Left ventricle myocardium inferior (tissue), 1 donor: ENCODE measurements at regions not wholly inside any gene's neighbourhood (a gene's known extent, or its start where the extent isn't known, plus 50 kb on each side); places are given as distances from the start of the nearest gene placed in this dataset.
"Not testable (repeated sequence)": the region's sequence is repeated elsewhere in the genome, so short reads cannot be mapped to it uniquely, and the experiment has no call there.

Experiments used
- DNase-seq: peaks from one replicate; pipeline ENCODE4 v3.0.0-alpha.2; 2020
- H3K27ac ChIP-seq: fragments of 200-600 bp; replicated peaks from 2 replicates; pipeline ENCODE4 v1.8.0; 2021
- H3K27me3 ChIP-seq: fragments of 200-600 bp; 2 replicates; pipeline ENCODE4 v1.8.0; 2021; ENCODE audit warnings: low read depth
- H3K36me3 ChIP-seq: fragments of 200-600 bp; 2 replicates; pipeline ENCODE4 v1.8.0; 2021
- H3K4me1 ChIP-seq: fragments of 200-600 bp; 2 replicates; pipeline ENCODE4 v1.8.0; 2021
- H3K4me3 ChIP-seq: fragments of 200-600 bp; 2 replicates; pipeline ENCODE4 v1.8.0; 2021; ENCODE audit warnings: mild to moderate bottlenecking, moderate library complexity
- H3K9me3 ChIP-seq: fragments of 200-600 bp; replicated peaks from 2 replicates; pipeline ENCODE4 v1.8.0; 2021
- intact Hi-C: fragments of 100-400 bp; cut with micrococcal nuclease; formaldehyde crosslinking; loops from one replicate; pipeline ENCODE4 v1.11.0; 2022
- TF ChIP-seq, protein P1 (sequence below): fragments of 200-600 bp; IDR thresholded peaks from 2 replicates; pipeline ENCODE4 v1.8.0; 2021; ENCODE audit warnings: antibody characterized with exemption, mild to moderate bottlenecking, borderline replicate concordance
- donor health status: DM: no; HTN: yes; CAD: no; lungs with severe emphysema.

DNA sequence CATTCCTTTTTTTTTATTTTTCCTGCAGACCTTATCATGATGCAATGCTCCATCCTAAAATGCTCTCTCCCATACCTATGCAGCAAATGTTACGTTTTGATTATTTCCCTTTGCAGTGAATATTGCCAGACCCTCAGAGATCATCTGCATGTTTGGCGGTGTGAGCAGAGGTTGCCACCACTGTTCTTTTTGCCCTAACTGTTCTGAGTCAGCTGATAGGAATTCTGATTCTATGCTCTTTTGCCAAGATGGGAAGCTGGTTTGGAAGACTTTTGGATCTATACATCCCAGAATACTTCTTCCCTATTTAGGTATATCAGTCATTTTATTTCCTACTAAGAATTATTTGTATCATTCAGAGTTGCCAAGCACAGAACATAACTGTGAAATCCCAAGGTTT is 130.5 kb downstream of the KLF6 start:
- no peaks in the 10 kb centered on the region for H3K9me3 ChIP-seq
- intact Hi-C loops, result no loop called here
- no peaks in the 10 kb centered on the region for H3K36me3 ChIP-seq
- H3K4me1 ChIP-seq, result no peaks in the 10 kb centered on the region
- H3K27ac ChIP-seq, result no peak overlapping the region
- no peaks in the 10 kb centered on the region for H3K27me3 ChIP-seq
- DNase-seq, result no peak
- no peak overlapping the region for H3K4me3 ChIP-seq
- TF ChIP-seq, protein P1, sequence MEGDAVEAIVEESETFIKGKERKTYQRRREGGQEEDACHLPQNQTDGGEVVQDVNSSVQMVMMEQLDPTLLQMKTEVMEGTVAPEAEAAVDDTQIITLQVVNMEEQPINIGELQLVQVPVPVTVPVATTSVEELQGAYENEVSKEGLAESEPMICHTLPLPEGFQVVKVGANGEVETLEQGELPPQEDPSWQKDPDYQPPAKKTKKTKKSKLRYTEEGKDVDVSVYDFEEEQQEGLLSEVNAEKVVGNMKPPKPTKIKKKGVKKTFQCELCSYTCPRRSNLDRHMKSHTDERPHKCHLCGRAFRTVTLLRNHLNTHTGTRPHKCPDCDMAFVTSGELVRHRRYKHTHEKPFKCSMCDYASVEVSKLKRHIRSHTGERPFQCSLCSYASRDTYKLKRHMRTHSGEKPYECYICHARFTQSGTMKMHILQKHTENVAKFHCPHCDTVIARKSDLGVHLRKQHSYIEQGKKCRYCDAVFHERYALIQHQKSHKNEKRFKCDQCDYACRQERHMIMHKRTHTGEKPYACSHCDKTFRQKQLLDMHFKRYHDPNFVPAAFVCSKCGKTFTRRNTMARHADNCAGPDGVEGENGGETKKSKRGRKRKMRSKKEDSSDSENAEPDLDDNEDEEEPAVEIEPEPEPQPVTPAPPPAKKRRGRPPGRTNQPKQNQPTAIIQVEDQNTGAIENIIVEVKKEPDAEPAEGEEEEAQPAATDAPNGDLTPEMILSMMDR, result no peak

DNA sequence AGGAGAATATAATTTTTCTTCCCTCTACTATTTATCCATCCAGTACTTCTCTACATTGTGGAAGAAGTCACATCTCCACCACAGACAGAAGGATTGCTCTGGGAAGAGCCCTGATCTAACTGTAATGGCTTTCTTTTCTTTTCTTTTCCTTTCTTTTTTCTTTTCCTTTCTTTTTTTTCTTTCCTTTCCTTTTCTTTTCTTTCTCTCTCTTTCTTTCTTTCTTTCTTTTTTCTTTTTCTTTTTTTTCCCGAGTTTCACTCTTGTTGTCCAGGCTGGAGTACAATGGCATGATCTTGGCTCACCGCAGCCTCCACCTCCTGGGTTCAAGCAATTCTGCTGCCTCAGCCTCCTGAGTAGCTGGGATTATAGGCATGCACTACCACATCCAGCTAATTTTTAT is 131.7 kb downstream of the KLF6 start:
- intact Hi-C loops, DNase-seq, H3K36me3 ChIP-seq, H3K9me3 ChIP-seq, H3K27ac ChIP-seq, H3K4me1 ChIP-seq, H3K27me3 ChIP-seq: not testable (repeated sequence)
- H3K4me3 ChIP-seq, result peak overlapping the region; percentile 38

DNA sequence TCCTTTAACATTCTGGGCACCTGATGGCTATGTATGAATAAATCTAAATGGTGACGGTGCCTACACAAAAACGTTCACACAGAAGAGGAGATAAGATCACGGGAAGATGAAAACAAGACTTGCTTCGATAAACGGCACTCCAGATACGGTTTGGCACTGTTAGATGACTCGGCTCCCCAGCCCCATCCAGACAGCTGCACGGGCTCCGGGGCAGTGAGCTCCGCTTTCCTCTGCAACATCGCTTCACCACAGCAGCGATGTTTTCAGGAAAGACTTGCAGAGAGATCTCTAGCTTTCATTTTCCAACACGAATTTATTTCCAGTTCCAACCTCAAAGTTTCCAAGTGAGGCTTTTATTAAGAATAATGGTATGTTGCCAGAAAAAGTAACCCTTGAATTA is 132.1 kb downstream of the KLF6 start:
- no peak for DNase-seq
- peaks cover 4% of the 10 kb centered on the region for H3K4me1 ChIP-seq
- peak overlapping the region; percentile 38 for H3K4me3 ChIP-seq
- no peak overlapping the region for H3K27ac ChIP-seq
- no peaks in the 10 kb centered on the region for H3K36me3 ChIP-seq
- TF ChIP-seq, protein P1, result no peak
- no peaks in the 10 kb centered on the region for H3K27me3 ChIP-seq
- no peaks in the 10 kb centered on the region for H3K9me3 ChIP-seq
- intact Hi-C loops, result no loop called here

- no peaks in the 10 kb centered on the region for H3K36me3 ChIP-seq
- no peak for DNase-seq
- no peaks in the 10 kb centered on the region for H3K27me3 ChIP-seq
- H3K27ac ChIP-seq, result no peak overlapping the region
- TF ChIP-seq, protein P1, result no peak
- intact Hi-C loops, result no loop called here
- H3K9me3 ChIP-seq, result no peaks in the 10 kb centered on the region
- H3K4me3 ChIP-seq, result no peak overlapping the region
- H3K4me1 ChIP-seq, result peaks cover 7% of the 10 kb centered on the region
Observed at GRCh38 chr10:3651969-3652653, 132.9 kb downstream of the KLF6 start.

DNA sequence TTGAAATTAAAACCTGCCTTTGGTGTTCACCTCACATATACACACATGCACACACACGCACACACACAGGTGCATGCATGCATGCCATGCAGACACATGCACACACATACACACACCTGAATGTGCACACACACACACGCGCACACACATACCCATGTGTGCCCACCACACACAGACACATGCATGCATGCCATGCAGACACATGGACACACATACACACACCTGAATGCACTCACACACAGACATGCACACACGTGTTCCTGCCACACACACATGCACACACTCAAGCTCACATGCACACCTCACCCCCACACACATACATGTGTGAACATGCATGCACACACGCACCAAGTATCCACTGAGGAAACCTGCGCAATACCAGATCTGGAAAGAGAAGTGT is 136.4 kb downstream of the KLF6 start:
- Histone ChIP-seq H3K9me3 (no peaks in the 10 kb centered on the region), H3K36me3 (no peaks in the 10 kb centered on the region), H3K4me3 (no peak overlapping the region), H3K4me1 (peaks cover 7% of the 10 kb centered on the region), H3K27ac (no peak overlapping the region), H3K27me3 (no peaks in the 10 kb centered on the region)
- DNase-seq, result no peak
- intact Hi-C loops, result no loop called here
- TF ChIP-seq, protein P1, result no peak

DNA sequence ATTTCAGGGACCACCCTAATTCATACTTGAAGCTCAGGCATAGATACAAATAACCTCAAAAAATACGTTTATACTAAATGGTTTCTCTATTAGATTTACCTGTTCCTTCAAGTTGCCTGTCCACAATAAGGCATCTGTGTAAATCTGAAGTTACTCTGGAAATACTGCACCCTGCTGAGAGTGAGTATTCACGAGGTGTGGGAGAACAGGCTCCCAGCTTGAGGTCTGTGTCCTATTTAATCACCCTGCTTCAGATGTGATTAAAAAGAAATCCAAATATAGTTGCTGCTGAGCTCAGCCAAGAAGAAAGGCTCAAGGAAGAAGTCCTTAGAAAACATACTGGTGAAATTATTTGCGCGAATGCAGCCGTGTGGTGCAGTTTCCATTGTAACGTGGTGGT is 136.8 kb downstream of the KLF6 start:
- Histone ChIP-seq H3K36me3 (no peaks in the 10 kb centered on the region), H3K27me3 (no peaks in the 10 kb centered on the region), H3K4me1 (peaks cover 7% of the 10 kb centered on the region), H3K4me3 (no peak overlapping the region), H3K27ac (no peak overlapping the region), H3K9me3 (no peaks in the 10 kb centered on the region)
- intact Hi-C loops, result no loop called here
- no peak for DNase-seq
- TF ChIP-seq, protein P1, result no peak
